T-cell (primary cell): ENCODE measurements at regions not wholly inside any gene's neighbourhood (a gene's known extent, or its start where the extent isn't known, plus 50 kb on each side); places are given as distances from the start of the nearest gene placed in this dataset.

Experiments
- ATAC-seq, 4 experiments: fragments of 200-7000 bp in 3 of 4; fragments of 150-1000 bp in 1 of 4; cut with Tn5 transposase; replicated peaks in 1 of 4; 1 replicate in 3 of 4; 2 replicates in 1 of 4; pipeline ENCODE4 v1.10.0; 2021; ENCODE audit warnings: moderate library complexity in 3 of 4, mild to moderate bottlenecking in 2 of 4, moderate number of reproducible peaks in 1 of 4
- CTCF ChIA-PET, 2 donors: fragments of 300-600 bp; sonication (Branson Sonifier 250); formaldehyde crosslinking; loops; one replicate each; lab custom pipeline; 2022; ENCODE audit warnings: antibody characterized with exemption in 2 of 2; lab: Charles Lee
- POLR2A ChIA-PET, 2 donors: fragments of 300-600 bp; sonication (Branson Sonifier 250); formaldehyde crosslinking; loops; one replicate each; lab custom pipeline; 2022; ENCODE audit warnings: antibody characterized with exemption in 2 of 2; lab: Charles Lee
- DNase-seq, 35 experiments: peaks; one replicate each; pipeline versions ENCODE4 v3.0.0 to v3.0.0-alpha.2; 2013 to 2023
- H3K27ac ChIP-seq: one replicate; pipeline ENCODE4 v1.5.1; 2013; ENCODE audit warnings: low read length
- H3K27me3 ChIP-seq, 2 experiments: replicated peaks in 1 of 2; 1 replicate in 1 of 2; 2 replicates in 1 of 2; pipeline versions ENCODE4 v1.6.1 to v1.7.0; 2013; ENCODE audit warnings: low read length in 1 of 2, mixed read lengths in 1 of 2; ENCODE audit not compliant: control insufficient read depth in 2 of 2, insufficient read depth in 2 of 2; ENCODE audit errors: extremely low read depth in 1 of 2
- H3K36me3 ChIP-seq, 2 donors: 1 replicate in 1 of 2; 2 replicates in 1 of 2; pipeline versions ENCODE4 v1.6.1 to v1.7.0; 2013; ENCODE audit warnings: low read length in 1 of 2; ENCODE audit not compliant: control insufficient read depth in 2 of 2, insufficient read depth in 1 of 2; ENCODE audit errors: extremely low read depth in 1 of 2
- H3K4me1 ChIP-seq, 2 experiments: 1 replicate in 1 of 2; 2 replicates in 1 of 2; pipeline versions ENCODE4 v1.6.1 to v1.7.0; 2013; ENCODE audit warnings: low read length in 2 of 2, mixed read lengths in 1 of 2; ENCODE audit not compliant: insufficient read depth in 2 of 2, control insufficient read depth in 1 of 2; ENCODE audit errors: extremely low read depth in 1 of 2
- H3K4me3 ChIP-seq, 2 donors: 1 replicate in 1 of 2; 2 replicates in 1 of 2; pipeline versions ENCODE4 v1.5.1 to v1.7.0; 2013; ENCODE audit warnings: mild to moderate bottlenecking in 2 of 2, low read length in 1 of 2, moderate library complexity in 1 of 2; ENCODE audit not compliant: control insufficient read depth in 1 of 2; ENCODE audit errors: extremely low read depth in 1 of 2
- H3K9me3 ChIP-seq: 2 replicates; pipeline ENCODE4 v1.7.0; 2013
- H3K27ac Mint-ChIP-seq, 2 donors: one replicate each; pipeline ENCODE4 v1.8.0; 2020 to 2021; ENCODE audit warnings: mild to moderate bottlenecking in 2 of 2, mixed read lengths in 2 of 2
- H3K27me3 Mint-ChIP-seq, 2 donors: one replicate each; pipeline ENCODE4 v1.8.0; 2021 to 2022; ENCODE audit warnings: mixed read lengths in 2 of 2
- H3K36me3 Mint-ChIP-seq: one replicate; pipeline ENCODE4 v1.8.0; 2021; ENCODE audit warnings: mixed read lengths
- H3K4me1 Mint-ChIP-seq, 3 donors: one replicate each; pipeline ENCODE4 v1.8.0; 2020 to 2022; ENCODE audit warnings: mixed read lengths in 3 of 3, mild to moderate bottlenecking in 1 of 3
- H3K4me3 Mint-ChIP-seq, 3 donors: one replicate each; pipeline ENCODE4 v1.8.0; 2020 to 2022; ENCODE audit warnings: mild to moderate bottlenecking in 3 of 3, mixed read lengths in 3 of 3, moderate library complexity in 3 of 3
- H3K9me3 Mint-ChIP-seq, 3 donors: one replicate each; pipeline ENCODE4 v1.8.0; 2020 to 2022; ENCODE audit warnings: mixed read lengths in 3 of 3
- WGBS: methylation state at CpG from one replicate; pipeline ENCODE4 v1.1.5; 2013; ENCODE audit warnings: missing lambda C conversion rate; ENCODE audit not compliant: insufficient coverage; 5-methylcytosine and 5-hydroxymethylcytosine counted together

DNA sequence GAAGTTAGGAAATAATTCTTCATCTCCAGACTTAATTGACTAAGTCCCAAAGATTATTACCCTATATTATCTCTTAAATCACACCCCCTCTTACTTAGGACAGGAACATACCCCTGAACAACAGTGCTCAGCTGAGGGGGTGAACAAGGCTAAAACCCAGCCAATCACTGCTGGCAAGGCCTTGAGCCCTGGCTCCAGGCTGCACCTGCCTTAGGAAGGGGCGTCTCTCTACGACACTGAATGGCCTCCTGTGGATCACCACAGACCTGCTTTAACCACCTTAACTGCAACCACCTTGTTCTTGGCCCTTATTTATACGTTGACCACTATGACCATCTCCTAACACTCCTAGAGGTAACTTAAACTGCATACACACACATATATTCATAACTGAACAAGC, 267.4 kb upstream of the THBS1 start:
- peaks cover 6 to 9% of the 10 kb centered on the region in 2 donors for H3K27me3 Mint-ChIP-seq
- 66% methylated on average over 3 of the region's 3 CpGs for WGBS
- Histone ChIP-seq H3K36me3 (no peaks in the 10 kb centered on the region), H3K4me1 (no peaks in the 10 kb centered on the region), H3K9me3 (no peaks in the 10 kb centered on the region), H3K27me3 (peaks cover 0 to 2% of the 10 kb centered on the region in 2 experiments), H3K27ac (no peak overlapping the region), H3K4me3 (no peak overlapping the region)
- H3K4me3 Mint-ChIP-seq, result no peak overlapping the region
- ATAC-seq, result no peak
- H3K4me1 Mint-ChIP-seq, result no peaks in the 10 kb centered on the region
- H3K36me3 Mint-ChIP-seq, result no peaks in the 10 kb centered on the region
- no peaks in the 10 kb centered on the region for H3K9me3 Mint-ChIP-seq
- POLR2A ChIA-PET, result no interaction called here
- H3K27ac Mint-ChIP-seq, result no peak overlapping the region
- no peak for DNase-seq
- CTCF ChIA-PET, result interaction anchor here in 1 of 2 donors (0.8 kb wide), 1 partner anchor 445 kb away, joined by 3 read pairs; no protein-coding TSS in a partner anchor

DNA sequence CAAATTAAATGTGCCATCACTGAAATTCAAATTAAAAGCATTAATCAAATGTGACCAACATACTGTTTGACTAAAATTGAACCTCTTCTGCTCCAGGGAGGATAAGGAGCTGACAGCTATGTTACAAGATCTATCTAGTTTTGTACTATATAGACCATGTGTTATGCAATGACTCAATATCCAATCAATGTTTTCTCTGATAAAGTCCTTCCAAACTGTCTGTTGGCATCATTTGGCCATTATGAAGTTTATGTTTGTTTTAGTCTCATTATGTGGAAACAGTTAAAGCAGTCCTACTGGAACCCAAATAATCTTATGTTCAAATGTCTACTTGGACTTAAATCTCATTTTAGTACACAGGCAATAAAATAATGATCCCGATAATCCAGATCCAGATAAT, 267.0 kb upstream of the THBS1 start:
- Mint-ChIP-seq H3K4me1 (no peaks in the 10 kb centered on the region), H3K36me3 (no peaks in the 10 kb centered on the region), H3K9me3 (no peaks in the 10 kb centered on the region), H3K27ac (no peak overlapping the region), H3K4me3 (no peak overlapping the region), H3K27me3 (peaks cover 6 to 9% of the 10 kb centered on the region in 2 donors)
- DNase-seq (no peak), ATAC-seq (no peak)
- ChIA-PET POLR2A (no interaction called here), CTCF (interaction anchor here in 1 of 2 donors (0.8 kb wide), 1 partner anchor 445 kb away, joined by 3 read pairs; no protein-coding TSS in a partner anchor)
- Histone ChIP-seq H3K9me3 (no peaks in the 10 kb centered on the region), H3K4me3 (no peak overlapping the region), H3K4me1 (no peaks in the 10 kb centered on the region), H3K27me3 (peaks cover 0 to 2% of the 10 kb centered on the region in 2 experiments), H3K27ac (no peak overlapping the region), H3K36me3 (no peaks in the 10 kb centered on the region)
- no CpG with 5 or more reads among the region's 1 CpG for WGBS

DNA sequence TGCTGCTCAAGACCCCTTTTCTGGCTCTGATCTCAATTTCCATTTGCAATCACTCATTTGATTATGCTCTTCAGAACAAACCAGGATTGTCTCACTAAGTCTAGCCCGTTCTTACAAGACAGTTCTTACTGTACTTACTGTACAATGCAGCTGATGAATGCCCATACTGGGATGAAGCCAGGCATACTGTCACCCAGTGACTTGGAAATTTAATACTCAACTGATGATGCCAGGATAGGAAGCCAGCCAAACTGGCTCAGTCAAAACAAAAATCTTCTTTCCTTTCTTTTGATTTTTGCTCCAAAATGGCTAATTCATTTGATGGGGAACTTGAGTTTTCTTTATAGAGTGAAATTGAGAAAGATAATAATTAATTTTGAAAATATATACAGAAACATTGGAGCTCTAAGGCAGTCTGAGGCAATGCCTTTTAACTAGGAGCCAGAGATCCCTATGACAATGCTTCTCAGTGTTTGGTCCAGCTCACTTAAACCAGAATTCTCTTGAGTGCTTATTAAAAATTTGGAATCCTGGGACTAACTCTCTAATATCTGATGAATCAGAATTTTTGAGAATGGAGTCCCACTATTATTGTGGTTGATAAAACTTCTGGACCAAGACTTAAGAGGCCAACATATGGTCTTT, 265.6 kb upstream of the THBS1 start:
- H3K27me3 Mint-ChIP-seq, result peaks cover 0 to 9% of the 10 kb centered on the region in 2 donors
- POLR2A ChIA-PET, result no interaction called here
- 59% methylated on average over 1 of the region's 1 CpG for WGBS
- no peak overlapping the region for H3K27ac Mint-ChIP-seq
- no peaks in the 10 kb centered on the region for H3K36me3 Mint-ChIP-seq
- Histone ChIP-seq H3K27me3 (peaks cover 0 to 2% of the 10 kb centered on the region in 2 experiments), H3K4me3 (no peak overlapping the region), H3K36me3 (no peaks in the 10 kb centered on the region), H3K9me3 (no peaks in the 10 kb centered on the region), H3K4me1 (no peaks in the 10 kb centered on the region), H3K27ac (no peak overlapping the region)
- H3K9me3 Mint-ChIP-seq, result peaks cover 0 to 5% (median 3%) of the 10 kb centered on the region in 3 donors
- ATAC-seq, result no peak
- DNase-seq, result no peak
- H3K4me1 Mint-ChIP-seq, result no peaks in the 10 kb centered on the region
- H3K4me3 Mint-ChIP-seq, result no peak overlapping the region
- CTCF ChIA-PET, result interaction anchor here in 1 of 2 donors (0.7 kb wide), 1 partner anchor 210 kb away, joined by 3 read pairs; no protein-coding TSS in a partner anchor

DNA sequence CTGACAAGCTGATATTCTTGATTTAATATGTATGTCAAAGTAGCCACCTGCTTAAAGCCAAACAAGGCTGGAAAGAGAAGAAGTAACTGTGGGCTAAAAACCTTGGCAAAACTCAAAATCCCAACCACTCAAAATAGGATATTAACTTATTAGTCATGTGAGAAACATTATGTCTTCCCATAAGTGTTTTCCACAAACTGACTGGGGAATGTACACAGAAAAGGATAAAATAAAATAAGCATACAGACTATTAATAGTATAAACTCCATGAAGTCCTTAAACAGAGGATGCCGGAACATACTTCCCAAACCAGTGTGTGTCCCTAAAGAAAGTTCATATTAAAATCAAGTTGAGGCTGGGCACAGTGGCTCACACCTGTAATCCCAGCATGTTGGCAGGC, 263.7 kb upstream of the THBS1 start:
- no peak overlapping the region for H3K27ac ChIP-seq
- no CpG with 5 or more reads among the region's 1 CpG for WGBS
- peaks cover 0 to 9% of the 10 kb centered on the region in 2 donors for H3K27me3 Mint-ChIP-seq

DNA sequence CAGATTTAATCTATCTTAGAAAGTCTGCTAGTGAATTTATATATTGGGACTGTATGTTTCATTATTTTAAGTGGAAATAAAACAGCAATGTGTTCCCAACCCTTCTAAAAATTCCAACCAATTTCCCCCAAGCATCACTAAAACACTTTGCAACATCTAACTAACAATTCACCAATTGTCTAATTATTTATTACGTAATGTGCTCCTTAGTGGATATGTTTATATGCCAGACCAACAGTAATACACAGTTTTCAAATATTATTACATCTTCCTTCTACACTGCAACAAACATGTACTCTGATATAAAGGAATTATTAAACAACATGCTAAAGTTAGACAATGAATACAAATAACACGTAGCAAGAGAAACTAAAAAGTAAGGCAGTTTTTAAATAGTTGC, 262.6 kb upstream of the THBS1 start:
- H3K9me3 ChIP-seq, result no peaks in the 10 kb centered on the region
- H3K27me3 ChIP-seq, result peaks cover 0 to 2% of the 10 kb centered on the region in 2 experiments
- H3K27me3 Mint-ChIP-seq, result peaks cover 0 to 6% of the 10 kb centered on the region in 2 donors
- no peak for DNase-seq
- POLR2A ChIA-PET, result no interaction called here
- ATAC-seq, result no peak
- H3K4me1 ChIP-seq, result no peaks in the 10 kb centered on the region
- H3K4me3 Mint-ChIP-seq, result no peak overlapping the region
- H3K4me3 ChIP-seq, result no peak overlapping the region
- H3K36me3 ChIP-seq, result no peaks in the 10 kb centered on the region
- H3K27ac ChIP-seq, result no peak overlapping the region
- CTCF ChIA-PET, result no interaction called here
- H3K4me1 Mint-ChIP-seq, result no peaks in the 10 kb centered on the region
- no peak overlapping the region for H3K27ac Mint-ChIP-seq
- H3K9me3 Mint-ChIP-seq, result peaks cover 5 to 14% (median 8%) of the 10 kb centered on the region in 3 donors
- H3K36me3 Mint-ChIP-seq, result no peaks in the 10 kb centered on the region
- WGBS, result no CpG with 5 or more reads among the region's 2 CpGs

More for the DNA sequence above, 263.7 kb upstream of the THBS1 start:
- H3K27me3 ChIP-seq, result peaks cover 0 to 2% of the 10 kb centered on the region in 2 experiments
- H3K4me3 ChIP-seq, result no peak overlapping the region
- no peaks in the 10 kb centered on the region for H3K4me1 Mint-ChIP-seq
- no peaks in the 10 kb centered on the region for H3K36me3 ChIP-seq
- ATAC-seq, result no peak
- no peak overlapping the region for H3K4me3 Mint-ChIP-seq
- no peaks in the 10 kb centered on the region for H3K9me3 ChIP-seq
- H3K9me3 Mint-ChIP-seq, result peaks cover 5 to 14% (median 6%) of the 10 kb centered on the region in 3 donors
- DNase-seq, result no peak
- no peaks in the 10 kb centered on the region for H3K4me1 ChIP-seq
- H3K36me3 Mint-ChIP-seq, result no peaks in the 10 kb centered on the region
- POLR2A ChIA-PET, result no interaction called here
- no peak overlapping the region for H3K27ac Mint-ChIP-seq
- CTCF ChIA-PET, result no interaction called here

DNA sequence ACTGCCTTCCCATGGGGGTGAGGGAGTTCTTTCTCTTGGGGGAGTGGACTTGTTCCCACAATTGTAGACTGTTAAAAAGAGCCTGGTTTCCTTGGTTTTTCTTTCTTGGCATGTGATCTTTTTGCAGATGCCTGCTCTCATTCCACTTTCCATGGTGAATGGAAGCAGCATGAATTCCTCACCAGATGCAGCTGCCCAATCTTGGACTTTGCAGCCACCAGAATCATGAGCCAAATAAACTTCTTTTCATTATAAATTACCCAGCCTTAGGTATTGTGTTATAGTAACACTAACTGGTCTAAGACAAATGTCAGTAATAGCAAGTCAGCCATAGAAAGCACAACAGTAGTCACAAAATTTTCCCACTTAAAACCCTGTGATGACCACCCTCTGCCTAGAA, 260.5 kb upstream of the THBS1 start:
- H3K27me3 ChIP-seq, result peaks cover 0 to 2% of the 10 kb centered on the region in 2 experiments
- CTCF ChIA-PET, result no interaction called here
- no peak for ATAC-seq
- no peak overlapping the region for H3K4me3 ChIP-seq
- peaks cover 0 to 4% of the 10 kb centered on the region in 2 donors for H3K27me3 Mint-ChIP-seq
- no peak overlapping the region for H3K27ac Mint-ChIP-seq
- H3K4me3 Mint-ChIP-seq, result no peak overlapping the region
- no peaks in the 10 kb centered on the region for H3K36me3 ChIP-seq
- H3K36me3 Mint-ChIP-seq, result no peaks in the 10 kb centered on the region
- H3K27ac ChIP-seq, result no peak overlapping the region
- no peak for DNase-seq
- H3K4me1 ChIP-seq, result no peaks in the 10 kb centered on the region
- POLR2A ChIA-PET, result no interaction called here
- peaks cover 5 to 14% (median 8%) of the 10 kb centered on the region in 3 donors for H3K9me3 Mint-ChIP-seq
- H3K9me3 ChIP-seq, result no peaks in the 10 kb centered on the region
- no peaks in the 10 kb centered on the region for H3K4me1 Mint-ChIP-seq
